PC-3 (cell line): ENCODE measurements at regions not wholly inside any gene's neighbourhood (a gene's known extent, or its start where the extent isn't known, plus 50 kb on each side); places are given as distances from the start of the nearest gene placed in this dataset.
"Not testable (repeated sequence)": the region's sequence is repeated elsewhere in the genome, so short reads cannot be mapped to it uniquely, and the experiment has no call there.

Experiments used
- ATAC-seq: fragments of 200-7000 bp; cut with Tn5 transposase; 2 replicates; pipeline ENCODE4 v1.9.1; 2020; ENCODE audit warnings: mild to moderate bottlenecking, moderate library complexity
- BruUV-seq: library from RNA; stranded (reverse); fragments of 400-500 nt; replicated peaks from 2 replicates; lab custom pipeline; 2021; lab: Mats Ljungman, UMichigan
- CTCF ChIA-PET: fragments of 300-600 bp; sonication (Branson Sonifier 250); formaldehyde crosslinking; loops from one replicate; lab custom pipeline; 2022; ENCODE audit warnings: antibody characterized with exemption; lab: Charles Lee
- POLR2A ChIA-PET: fragments of 300-600 bp; sonication (Branson Sonifier 250); formaldehyde crosslinking; loops from one replicate; lab custom pipeline; 2022; ENCODE audit warnings: antibody characterized with exemption; ENCODE audit not compliant: unreplicated experiment; lab: Charles Lee
- DNase-seq: peaks from one replicate; pipeline ENCODE4 v3.0.0-alpha.2; 2015
- H2AFZ ChIP-seq: fragments of 300-600 bp; sonication (generic); 2 replicates; pipeline ENCODE4 v1.6.0; 2016; ENCODE audit warnings: antibody characterized with exemption, low read length
- H3F3A ChIP-seq: fragments of 300-600 bp; sonication (generic); one replicate; pipeline ENCODE4 v1.6.0; 2017; ENCODE audit warnings: antibody characterized with exemption, low read length, control low read depth, mild to moderate bottlenecking; ENCODE audit not compliant: unreplicated experiment
- H3K27ac ChIP-seq: fragments of 300-600 bp; sonication (generic); 2 replicates; pipeline ENCODE4 v1.5.1; 2016; ENCODE audit warnings: mild to moderate bottlenecking, low read length
- H3K27me3 ChIP-seq: fragments of 300-600 bp; sonication (generic); 2 replicates; pipeline ENCODE4 v1.6.1; 2016; ENCODE audit warnings: low read length, mixed read lengths
- H3K36me3 ChIP-seq: fragments of 300-600 bp; sonication (generic); 2 replicates; pipeline ENCODE4 v1.6.1; 2016; ENCODE audit warnings: low read depth, mixed run types, low read length, mixed read lengths
- H3K4me1 ChIP-seq: fragments of 300-600 bp; sonication (generic); 2 replicates; pipeline ENCODE4 v1.5.1; 2016; ENCODE audit warnings: low read length; ENCODE audit not compliant: insufficient read depth
- H3K4me2 ChIP-seq: fragments of 300-600 bp; sonication (generic); 2 replicates; pipeline ENCODE4 v1.6.0; 2016; ENCODE audit warnings: low read length
- H3K4me3 ChIP-seq: fragments of 300-600 bp; sonication (generic); 2 replicates; pipeline ENCODE4 v1.5.1; 2016; ENCODE audit warnings: mild to moderate bottlenecking, low read length, mixed read lengths
- H3K79me2 ChIP-seq: fragments of 300-600 bp; sonication (generic); 2 replicates; pipeline ENCODE4 v1.6.1; 2017; ENCODE audit warnings: low read length, mixed read lengths
- H3K9ac ChIP-seq: fragments of 300-600 bp; sonication (generic); 2 replicates; pipeline ENCODE4 v1.6.0; 2016; ENCODE audit warnings: mild to moderate bottlenecking, low read length
- H3K9me2 ChIP-seq: fragments of 300-600 bp; sonication (generic); replicated peaks from 2 replicates; pipeline ENCODE4 v1.6.1; 2016; ENCODE audit warnings: mixed run types, low read length, mixed read lengths
- H3K9me3 ChIP-seq: fragments of 300-600 bp; sonication (generic); 2 replicates; pipeline ENCODE4 v1.6.1; 2016; ENCODE audit warnings: low read length, mixed read lengths
- H4K20me1 ChIP-seq: fragments of 300-600 bp; sonication (generic); 2 replicates; pipeline ENCODE4 v1.6.1; 2016; ENCODE audit warnings: low read length, mixed read lengths
- CTCF ChIP-seq: fragments of 300-600 bp; sonication (generic); conservative IDR thresholded peaks from 2 replicates; pipeline ENCODE4 v1.5.1; 2017; ENCODE audit warnings: antibody characterized with exemption, low read depth, mild to moderate bottlenecking, low read length
- EZH2 ChIP-seq: fragments of 300-600 bp; sonication (generic); IDR thresholded peaks from one replicate; pipeline ENCODE4 v1.6.1; 2017; ENCODE audit warnings: antibody characterized with exemption, mild to moderate bottlenecking, low read length; ENCODE audit not compliant: unreplicated experiment
- EZH2phosphoT487 ChIP-seq: fragments of 300-600 bp; sonication (generic); IDR thresholded peaks from 2 replicates; pipeline ENCODE4 v1.6.1; 2018; ENCODE audit warnings: mild to moderate bottlenecking, antibody characterized with exemption, low read length, borderline replicate concordance
- intact Hi-C: fragments of 100-400 bp; cut with micrococcal nuclease; formaldehyde crosslinking; loops from 2 replicates; pipeline ENCODE4 v1.9.0; 2023

- Histone ChIP-seq H3K4me2 (no peak overlapping the region), H3K79me2 (no peaks in the 10 kb centered on the region), H4K20me1 (no peaks in the 10 kb centered on the region), H3K36me3 (no peaks in the 10 kb centered on the region), H3K9me3 (no peaks in the 10 kb centered on the region), H3K9ac (no peak overlapping the region), H3K9me2 (no peaks in the 10 kb centered on the region), H3K27me3 (peaks cover 47% of the 10 kb centered on the region), H3K4me3 (no peak overlapping the region), H3K27ac (no peak overlapping the region), H3K4me1 (no peaks in the 10 kb centered on the region), H2AFZ (no peak overlapping the region), H3F3A (no peaks in the 10 kb centered on the region)
- intact Hi-C loops, result no loop called here
- DNase-seq, result no peak
- no peak for ATAC-seq
- BruUV-seq, result no TSS peak
- ChIA-PET POLR2A (interaction anchor here (0.6 kb wide), 1 partner anchor 26 kb away, joined by 11 read pairs; no protein-coding TSS in a partner anchor), CTCF (no interaction called here)
- no peak for TF ChIP-seq CTCF
- no peak for TF ChIP-seq EZH2phosphoT487
- TF ChIP-seq EZH2, result no peak
Observed at GRCh38 chr9:89680547-89681467, 76.0 kb downstream of the GADD45G start.

GRCh38 chr9:89681468-89681859 is 76.7 kb downstream of the GADD45G start:
- POLR2A ChIA-PET, H2AFZ ChIP-seq, H3K4me2 ChIP-seq, H3F3A ChIP-seq, H3K9me2 ChIP-seq, H3K79me2 ChIP-seq, ATAC-seq, H4K20me1 ChIP-seq, H3K36me3 ChIP-seq, H3K4me3 ChIP-seq, intact Hi-C loops, BruUV-seq, DNase-seq, CTCF ChIA-PET, H3K4me1 ChIP-seq, H3K9ac ChIP-seq, H3K27ac ChIP-seq, H3K9me3 ChIP-seq: not testable (repeated sequence)
- peaks cover 40% of the 10 kb centered on the region for H3K27me3 ChIP-seq

GRCh38 chr9:89683626-89684025 is 78.8 kb downstream of the GADD45G start:
- DNase-seq (no peak), ATAC-seq (no peak)
- no peak overlapping the region for H3K4me2 ChIP-seq
- H3K27me3 ChIP-seq, result peaks cover 30% of the 10 kb centered on the region
- intact Hi-C loops, result no loop called here
- H3K36me3 ChIP-seq, result no peaks in the 10 kb centered on the region
- H3K4me1 ChIP-seq, result no peaks in the 10 kb centered on the region
- H3F3A ChIP-seq, result no peaks in the 10 kb centered on the region
- no peak overlapping the region for H3K27ac ChIP-seq
- BruUV-seq, result no TSS peak
- H3K9me3 ChIP-seq, result no peaks in the 10 kb centered on the region
- no peak overlapping the region for H2AFZ ChIP-seq
- no peaks in the 10 kb centered on the region for H4K20me1 ChIP-seq
- H3K9me2 ChIP-seq, result no peaks in the 10 kb centered on the region
- H3K9ac ChIP-seq, result no peak overlapping the region
- no peaks in the 10 kb centered on the region for H3K79me2 ChIP-seq
- no peak for TF ChIP-seq CTCF
- no peak for TF ChIP-seq EZH2phosphoT487
- TF ChIP-seq EZH2, result no peak
- ChIA-PET CTCF (interaction anchor here (0.6 kb wide), 1 partner anchor 155 kb away, joined by 3 read pairs; no protein-coding TSS in a partner anchor), POLR2A (no interaction called here)
- no peak overlapping the region for H3K4me3 ChIP-seq
